Keratinocyte (primary cell): ENCODE measurements at regions not wholly inside any gene's neighbourhood (a gene's known extent, or its start where the extent isn't known, plus 50 kb on each side); places are given as distances from the start of the nearest gene placed in this dataset.

Experiments
- CTCF ChIP-seq, 3 experiments: IDR thresholded peaks in 1 of 3; conservative IDR thresholded peaks in 1 of 3; optimal IDR thresholded peaks in 1 of 3; 2 replicates in 2 of 3; 3 replicates in 1 of 3; pipeline versions ENCODE3 to v1.5.1; 2011; ENCODE audit warnings: low read length in 3 of 3, mild to moderate bottlenecking in 3 of 3, moderate library complexity in 2 of 3, control low read depth in 1 of 3, inconsistent platforms in 1 of 3; ENCODE audit not compliant: insufficient read depth in 2 of 3; ENCODE audit errors: extremely low read depth in 1 of 3
- EZH2 ChIP-seq: IDR thresholded peaks from one replicate; pipeline ENCODE4 v1.6.1; 2012; ENCODE audit warnings: inconsistent platforms, mild to moderate bottlenecking, low read length, moderate library complexity

GRCh38 chr20:60687213-60687612 lies 564.8 kb upstream of the CDH4 start:
- TF ChIP-seq EZH2 (no peak), CTCF (optimal IDR thresholded peaks at IDR 0.05 in 1 of 3, IDR thresholded peaks at IDR 0.05 in 1 of 3, conservative IDR thresholded peaks at IDR 0.05 in 1 of 3; ENCODE audit: extremely low read depth in 1 of 3, insufficient read depth in 2 of 3, low read length in 3 of 3) (no peak)
